Liver (tissue), 8 donors: ENCODE measurements at regions not wholly inside any gene's neighbourhood (a gene's known extent, or its start where the extent isn't known, plus 50 kb on each side); places are given as distances from the start of the nearest gene placed in this dataset.

ENCODE experiments used
- DNase-seq: peaks from one replicate; pipeline ENCODE4 v3.0.0-alpha.2; 2017; ENCODE audit warnings: low spot score
- H3K27ac ChIP-seq, 2 donors: one replicate each; pipeline ENCODE4 v1.7.0; 2013; ENCODE audit warnings: inconsistent platforms in 2 of 2, low read length in 2 of 2, control low read depth in 1 of 2, low read depth in 1 of 2, mild to moderate bottlenecking in 1 of 2
- H3K27me3 ChIP-seq, 4 donors: one replicate each; pipeline versions ENCODE4 v1.6.1 to v1.7.0; 2013; ENCODE audit warnings: low read length in 3 of 4, inconsistent platforms in 1 of 4, mild to moderate bottlenecking in 1 of 4, moderate library complexity in 1 of 4; ENCODE audit not compliant: control insufficient read depth in 4 of 4, insufficient read depth in 4 of 4
- H3K36me3 ChIP-seq, 4 donors: one replicate each; pipeline versions ENCODE4 v1.6.1 to v1.7.0; 2013; ENCODE audit warnings: low read length in 3 of 4, mild to moderate bottlenecking in 3 of 4, low read depth in 1 of 4, moderate library complexity in 1 of 4; ENCODE audit not compliant: control insufficient read depth in 4 of 4, insufficient read depth in 3 of 4
- H3K4me1 ChIP-seq, 4 donors: one replicate each; pipeline versions ENCODE4 v1.6.1 to v1.7.0; 2013; ENCODE audit warnings: low read length in 3 of 4, mild to moderate bottlenecking in 3 of 4, moderate library complexity in 1 of 4; ENCODE audit not compliant: control insufficient read depth in 4 of 4, insufficient read depth in 4 of 4
- H3K4me3 ChIP-seq, 3 donors: one replicate each; pipeline versions ENCODE4 v1.6.1 to v1.7.0; 2013; ENCODE audit warnings: low read length in 3 of 3, control low read depth in 1 of 3, low read depth in 1 of 3, mild to moderate bottlenecking in 1 of 3
- H3K9ac ChIP-seq, 2 donors: one replicate each; pipeline ENCODE4 v1.7.0; 2013; ENCODE audit warnings: low read length in 2 of 2, mild to moderate bottlenecking in 2 of 2, moderate library complexity in 2 of 2, control low read depth in 1 of 2, low read depth in 1 of 2
- H3K9me3 ChIP-seq, 4 donors: one replicate each; pipeline versions ENCODE4 v1.6.1 to v1.7.0; 2013; ENCODE audit warnings: low read length in 3 of 4; ENCODE audit not compliant: control insufficient read depth in 4 of 4
- CTCF ChIP-seq: fragments of 150-350 bp; IDR thresholded peaks from 2 replicates; pipeline ENCODE4 v1.5.1; 2017; ENCODE audit warnings: improper control_type of control experiment, low read depth, low read length; ENCODE audit not compliant: missing input control
- EGR1 ChIP-seq, 2 donors: IDR thresholded peaks; 2 replicates each; pipeline ENCODE4 v1.6.1; 2016 to 2018; ENCODE audit warnings: antibody characterized with exemption in 2 of 2, low read depth in 2 of 2
- FOXA1 ChIP-seq: IDR thresholded peaks from 2 replicates; pipeline ENCODE4 v1.6.1; 2016; ENCODE audit warnings: antibody characterized with exemption
- FOXA2 ChIP-seq: IDR thresholded peaks from 2 replicates; pipeline ENCODE4 v1.6.1; 2016; ENCODE audit warnings: antibody characterized with exemption
- GABPA ChIP-seq, 2 donors: IDR thresholded peaks in 1 of 2; conservative IDR thresholded peaks in 1 of 2; 2 replicates each; pipeline ENCODE4 v1.6.1; 2016; ENCODE audit warnings: antibody characterized with exemption in 2 of 2, mild to moderate bottlenecking in 1 of 2, moderate library complexity in 1 of 2
- HNF4A ChIP-seq, 2 donors: conservative IDR thresholded peaks; 2 replicates each; pipeline ENCODE4 v1.6.1; 2016; ENCODE audit warnings: antibody characterized with exemption in 2 of 2, mild to moderate bottlenecking in 2 of 2
- HNF4G ChIP-seq: IDR thresholded peaks from 2 replicates; pipeline ENCODE4 v1.6.1; 2016; ENCODE audit warnings: antibody characterized with exemption
- JUND ChIP-seq, 2 donors: IDR thresholded peaks; 2 replicates each; pipeline ENCODE4 v1.6.1; 2016; ENCODE audit warnings: antibody characterized with exemption in 2 of 2
- MAX ChIP-seq: IDR thresholded peaks from 2 replicates; pipeline ENCODE4 v1.6.1; 2016; ENCODE audit warnings: antibody characterized with exemption
- NR2F2 ChIP-seq: IDR thresholded peaks from 2 replicates; pipeline ENCODE4 v1.6.1; 2016; ENCODE audit warnings: antibody characterized with exemption
- RAD21 ChIP-seq, 2 donors: IDR thresholded peaks; 2 replicates each; pipeline ENCODE4 v1.6.1; 2016; ENCODE audit warnings: antibody characterized with exemption in 2 of 2, mild to moderate bottlenecking in 2 of 2
- REST ChIP-seq: IDR thresholded peaks from 2 replicates; pipeline ENCODE4 v1.6.1; 2016; ENCODE audit warnings: antibody characterized with exemption, mild to moderate bottlenecking
- RXRA ChIP-seq, 2 donors: IDR thresholded peaks; 2 replicates each; pipeline ENCODE4 v1.6.1; 2017 to 2018; ENCODE audit warnings: antibody characterized with exemption in 2 of 2, mild to moderate bottlenecking in 1 of 2
- SP1 ChIP-seq: IDR thresholded peaks from 2 replicates; pipeline ENCODE4 v1.6.1; 2018; ENCODE audit warnings: antibody characterized with exemption, mild to moderate bottlenecking
- TAF1 ChIP-seq: conservative IDR thresholded peaks from 2 replicates; pipeline ENCODE4 v1.6.1; 2016; ENCODE audit warnings: antibody characterized with exemption, mild to moderate bottlenecking
- YY1 ChIP-seq: IDR thresholded peaks from 2 replicates; pipeline ENCODE4 v1.6.1; 2016; ENCODE audit warnings: antibody characterized with exemption, mild to moderate bottlenecking
- WGBS: extraction: QIAGEN DNeasy Blood & Tissue Kit; methylation state at CpG from one replicate; pipeline ENCODE4 v1.1.7; 2013; 5-methylcytosine and 5-hydroxymethylcytosine counted together
- TF ChIP-seq, protein P1 (sequence below): IDR thresholded peaks from 2 replicates; pipeline ENCODE4 v1.6.1; 2016; ENCODE audit warnings: antibody characterized with exemption
- TF ChIP-seq, protein P2 (sequence below): IDR thresholded peaks from 2 replicates; pipeline ENCODE4 v1.6.1; 2016; ENCODE audit warnings: antibody characterized with exemption
- donor health status: healthy.
- donor health status: healthy.
- donor health status: healthy.
- donor health status: healthy.
- donor health status: healthy.

DNA sequence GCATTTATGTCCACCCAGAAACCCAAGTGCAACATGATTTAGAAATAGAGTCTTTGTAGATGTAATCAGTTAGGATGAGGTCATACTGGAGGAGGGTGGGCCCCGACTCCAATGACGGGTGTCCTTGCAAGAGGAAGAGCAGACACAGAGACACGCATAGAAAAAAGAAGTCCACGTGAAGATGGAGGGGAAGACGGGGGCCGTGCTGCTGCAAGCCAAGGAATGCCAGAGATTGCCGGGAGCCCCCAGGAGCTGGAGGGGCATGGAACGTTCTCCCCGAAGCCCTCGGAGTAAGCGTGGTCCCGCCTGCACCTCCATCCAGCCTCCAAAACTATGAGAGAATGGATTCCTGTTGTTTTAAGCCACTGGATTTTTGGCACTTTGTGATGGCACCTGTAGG lies 51.6 kb downstream of the PTGR3 start:
- no peak for DNase-seq
- 92% methylated on average over 12 of the region's 12 CpGs for WGBS

DNA sequence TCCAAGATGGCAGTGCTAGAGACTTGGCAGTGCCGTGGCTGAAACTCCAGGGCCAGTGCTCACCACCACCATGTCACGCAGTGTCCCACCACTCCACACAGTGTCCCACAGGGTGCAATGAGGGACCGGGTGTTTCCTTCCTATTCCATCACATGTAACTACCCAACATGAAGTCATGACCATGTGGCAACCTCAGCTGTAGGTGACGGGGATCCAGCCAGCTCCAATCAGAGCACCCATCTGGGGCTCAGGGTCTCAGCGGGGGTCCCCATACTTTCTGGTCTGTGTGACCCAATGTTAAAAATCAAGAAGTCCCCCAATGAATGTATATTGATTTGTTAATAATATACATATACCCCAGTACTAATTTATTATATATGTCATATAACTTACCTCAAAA lies 52.1 kb downstream of the PTGR3 start:
- 94% methylated on average over 5 of the region's 5 CpGs for WGBS
- Histone ChIP-seq H3K36me3 (no peaks in the 10 kb centered on the region), H3K9ac (no peak overlapping the region), H3K27me3 (no peaks in the 10 kb centered on the region), H3K4me1 (peaks cover 0 to 5% (median 0%) of the 10 kb centered on the region in 4 donors), H3K4me3 (no peak overlapping the region), H3K9me3 (no peaks in the 10 kb centered on the region), H3K27ac (no peak overlapping the region)
- DNase-seq, result no peak
- TF ChIP-seq JUND (IDR thresholded peaks at IDR 0.05) (no peak), RXRA (IDR thresholded peaks at IDR 0.05) (no peak), RAD21 (IDR thresholded peaks at IDR 0.05) (no peak), EGR1 (IDR thresholded peaks at IDR 0.05; ENCODE audit: low read depth in 2 of 2) (no peak), NR2F2 (no peak), GABPA (IDR thresholded peaks at IDR 0.05 in 1 of 2, conservative IDR thresholded peaks at IDR 0.05 in 1 of 2) (no peak), MAX (no peak), TAF1 (no peak), SP1 (no peak), CTCF (no peak), HNF4A (conservative IDR thresholded peaks at IDR 0.05) (no peak), FOXA2 (no peak), FOXA1 (no peak), HNF4G (no peak)
- TF ChIP-seq, protein P1, sequence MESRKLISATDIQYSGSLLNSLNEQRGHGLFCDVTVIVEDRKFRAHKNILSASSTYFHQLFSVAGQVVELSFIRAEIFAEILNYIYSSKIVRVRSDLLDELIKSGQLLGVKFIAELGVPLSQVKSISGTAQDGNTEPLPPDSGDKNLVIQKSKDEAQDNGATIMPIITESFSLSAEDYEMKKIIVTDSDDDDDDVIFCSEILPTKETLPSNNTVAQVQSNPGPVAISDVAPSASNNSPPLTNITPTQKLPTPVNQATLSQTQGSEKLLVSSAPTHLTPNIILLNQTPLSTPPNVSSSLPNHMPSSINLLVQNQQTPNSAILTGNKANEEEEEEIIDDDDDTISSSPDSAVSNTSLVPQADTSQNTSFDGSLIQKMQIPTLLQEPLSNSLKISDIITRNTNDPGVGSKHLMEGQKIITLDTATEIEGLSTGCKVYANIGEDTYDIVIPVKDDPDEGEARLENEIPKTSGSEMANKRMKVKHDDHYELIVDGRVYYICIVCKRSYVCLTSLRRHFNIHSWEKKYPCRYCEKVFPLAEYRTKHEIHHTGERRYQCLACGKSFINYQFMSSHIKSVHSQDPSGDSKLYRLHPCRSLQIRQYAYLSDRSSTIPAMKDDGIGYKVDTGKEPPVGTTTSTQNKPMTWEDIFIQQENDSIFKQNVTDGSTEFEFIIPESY, result no peak
- TF ChIP-seq, protein P2, sequence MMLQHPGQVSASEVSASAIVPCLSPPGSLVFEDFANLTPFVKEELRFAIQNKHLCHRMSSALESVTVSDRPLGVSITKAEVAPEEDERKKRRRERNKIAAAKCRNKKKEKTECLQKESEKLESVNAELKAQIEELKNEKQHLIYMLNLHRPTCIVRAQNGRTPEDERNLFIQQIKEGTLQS, result no peak

More for the DNA sequence above, 51.6 kb downstream of the PTGR3 start:
- Histone ChIP-seq H3K27me3 (no peaks in the 10 kb centered on the region), H3K4me1 (peaks cover 0 to 5% (median 0%) of the 10 kb centered on the region in 4 donors), H3K4me3 (no peak overlapping the region), H3K9ac (no peak overlapping the region), H3K9me3 (no peaks in the 10 kb centered on the region), H3K27ac (no peak overlapping the region), H3K36me3 (no peaks in the 10 kb centered on the region)
- TF ChIP-seq HNF4A (conservative IDR thresholded peaks at IDR 0.05) (no peak), EGR1 (IDR thresholded peaks at IDR 0.05; ENCODE audit: low read depth in 2 of 2) (no peak), YY1 (no peak), RXRA (IDR thresholded peaks at IDR 0.05) (no peak), HNF4G (no peak), TAF1 (no peak), SP1 (no peak), REST (no peak), JUND (IDR thresholded peaks at IDR 0.05) (no peak)
- TF ChIP-seq, protein P2, result no peak
